Inflammatory macrophage treated with lipopolysaccharide for 4 hours (primary cell): ENCODE measurements at regions not wholly inside any gene's neighbourhood (a gene's known extent, or its start where the extent isn't known, plus 50 kb on each side); places are given as distances from the start of the nearest gene placed in this dataset.

Experiments used
- DNase-seq: peaks from one replicate; pipeline ENCODE4 v3.0.0-alpha.2; 2020

- DNase-seq: no peak
These were observed 261.2 kb downstream of the HIVEP2 start for GRCh38 chr6:142683714-142684141.

- no peak for DNase-seq
These were observed 260.6 kb downstream of the HIVEP2 start for GRCh38 chr6:142684371-142684770.

GRCh38 chr6:142685852-142686506 lies 259.0 kb downstream of the HIVEP2 start:
- DNase-seq: no peak

- DNase-seq: no peak
These were observed 258.5 kb downstream of the HIVEP2 start for GRCh38 chr6:142686507-142686887.

GRCh38 chr6:142692942-142693341 lies 252.0 kb downstream of the HIVEP2 start:
- DNase-seq: peak; percentile 61

GRCh38 chr6:142693441-142693840 lies 251.5 kb downstream of the HIVEP2 start:
- DNase-seq: no peak

GRCh38 chr6:142694054-142694453 lies 250.9 kb downstream of the HIVEP2 start:
- DNase-seq: no peak

- no peak for DNase-seq
These were observed 250.0 kb downstream of the HIVEP2 start for GRCh38 chr6:142695016-142695415.

- DNase-seq: no peak
These were observed 248.6 kb downstream of the HIVEP2 start for GRCh38 chr6:142696123-142697000.

GRCh38 chr6:142697001-142697335 lies 248.0 kb downstream of the HIVEP2 start:
- DNase-seq: no peak

GRCh38 chr6:142697922-142698321 lies 247.1 kb downstream of the HIVEP2 start:
- DNase-seq: no peak

GRCh38 chr6:142698751-142699150 lies 246.2 kb downstream of the HIVEP2 start:
- no peak for DNase-seq

GRCh38 chr6:142699391-142699790 lies 245.6 kb downstream of the HIVEP2 start:
- DNase-seq: no peak

GRCh38 chr6:142700032-142700431 lies 244.9 kb downstream of the HIVEP2 start:
- DNase-seq: peak; percentile 89

- DNase-seq: peak; percentile 33
These were observed 244.2 kb downstream of the HIVEP2 start for GRCh38 chr6:142700671-142701312.
